ENCODE measurements at regions not wholly inside any gene's neighbourhood (a gene's known extent, or its start where the extent isn't known, plus 50 kb on each side); places are given as distances from the start of the nearest gene placed in this dataset.
"Not testable (repeated sequence)": the region's sequence is repeated elsewhere in the genome, so short reads cannot be mapped to it uniquely, and the experiment has no call there.

DNA sequence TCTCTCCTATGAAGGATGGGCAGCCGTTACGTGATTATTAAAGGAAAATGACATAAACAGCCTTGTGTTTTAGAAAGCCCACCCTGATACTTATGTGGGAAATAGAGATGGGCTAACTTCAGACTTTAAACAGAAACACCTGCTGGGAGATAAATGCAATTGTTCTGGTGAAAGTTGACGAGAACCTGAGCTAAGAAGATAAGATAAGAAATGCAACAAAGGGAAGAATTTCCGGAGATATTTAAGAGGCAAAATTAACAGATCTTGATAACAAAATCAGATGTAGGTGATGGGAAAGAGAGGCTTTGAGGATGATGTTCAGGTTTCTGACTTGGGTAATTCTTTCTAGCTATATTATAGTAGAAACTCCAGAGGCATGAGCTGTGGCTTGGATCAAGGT is 102.7 kb upstream of the SLC7A11 start:
- no peak for DNase-seq

DNA sequence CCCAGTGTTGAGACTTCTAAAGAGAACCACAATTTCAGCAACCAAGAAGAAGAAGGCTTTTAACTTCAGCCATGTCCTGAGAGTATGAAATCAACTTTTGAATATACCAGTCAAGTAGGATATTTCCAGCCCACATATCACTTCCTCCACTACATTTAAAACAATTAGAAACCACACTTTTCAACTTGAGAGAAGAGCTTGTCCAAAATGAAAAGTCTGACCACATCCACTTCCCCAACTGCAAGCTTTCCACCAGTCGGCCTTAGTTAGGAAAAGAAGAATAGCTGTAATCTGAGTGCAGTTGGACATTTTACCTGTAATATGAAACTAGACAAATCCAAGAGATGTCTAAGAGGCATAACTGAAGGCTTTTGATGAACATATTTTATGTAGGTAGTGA is 101.9 kb upstream of the SLC7A11 start:
- DNase-seq: peak; percentile 86

DNA sequence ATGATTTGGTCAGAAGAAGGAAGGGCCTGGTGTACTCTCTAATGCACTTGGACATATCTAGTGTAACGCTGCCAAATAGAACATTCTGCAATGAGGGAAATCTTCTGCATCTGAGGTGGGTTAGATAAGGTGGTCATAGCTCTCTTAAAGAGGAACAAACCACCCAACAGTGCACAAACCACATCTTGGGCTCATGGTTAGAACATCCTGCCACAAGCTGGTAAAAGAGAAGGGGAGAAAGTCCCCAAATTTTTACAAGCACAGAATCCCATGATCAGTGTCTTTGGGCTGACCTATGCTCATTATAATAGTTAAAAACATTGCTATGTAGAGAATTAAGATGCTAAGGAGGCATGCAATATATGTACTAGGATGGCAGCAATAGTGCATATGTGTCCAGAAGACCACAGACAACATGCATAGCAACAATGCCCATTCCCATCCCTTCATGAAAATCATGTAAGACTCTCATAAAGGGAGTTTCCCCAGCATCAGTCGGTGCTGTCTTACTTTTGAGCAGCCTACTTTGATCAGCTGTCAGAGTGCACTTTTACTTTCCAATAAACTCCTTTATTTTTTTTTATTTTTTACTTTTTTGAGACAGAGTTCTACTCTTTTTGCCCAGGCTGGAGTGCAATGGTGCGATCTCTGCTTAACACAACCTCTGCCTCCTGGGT is 99.7 kb upstream of the SLC7A11 start:
- peak; percentile 46 for DNase-seq

DNA sequence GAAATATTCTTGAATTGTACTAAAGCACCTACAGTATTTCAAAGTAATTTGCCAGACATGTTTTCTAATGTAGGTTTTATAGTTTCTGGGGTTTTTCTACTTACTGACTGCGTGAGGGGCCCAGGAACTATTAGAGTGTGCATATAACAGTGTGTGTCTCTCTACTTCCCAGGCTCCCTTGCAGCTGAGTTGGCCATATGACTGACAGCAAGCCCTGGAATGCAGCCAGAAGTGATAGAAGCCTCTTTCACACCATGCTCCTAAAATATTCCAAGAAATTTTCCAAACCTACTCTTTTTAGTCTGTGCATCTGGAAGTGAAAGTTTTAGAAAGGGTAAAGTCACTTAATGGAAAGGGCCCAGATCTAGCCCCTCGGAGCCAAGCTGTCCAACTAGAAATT is 96.7 kb upstream of the SLC7A11 start:
- DNase-seq: no peak

DNA sequence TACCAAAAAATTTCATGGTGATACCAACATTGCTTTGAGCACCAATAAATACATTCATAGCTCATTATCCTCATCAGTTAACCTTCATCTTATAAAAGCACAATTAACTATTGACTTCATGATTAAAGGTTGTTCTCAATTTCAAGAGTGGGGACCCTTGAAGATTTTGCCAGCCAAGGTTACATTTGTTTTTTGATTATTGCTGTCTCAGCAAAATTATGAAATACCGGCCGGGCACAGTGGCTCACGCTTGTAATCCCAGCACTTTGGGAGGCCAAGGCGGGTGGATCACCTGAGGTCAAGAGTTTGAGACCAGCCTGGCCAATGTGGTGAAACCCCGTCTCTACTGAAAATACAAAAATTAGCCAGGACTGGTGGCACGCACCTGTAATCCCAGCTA is 96.1 kb upstream of the SLC7A11 start:
- DNase-seq: not testable (repeated sequence)

DNA sequence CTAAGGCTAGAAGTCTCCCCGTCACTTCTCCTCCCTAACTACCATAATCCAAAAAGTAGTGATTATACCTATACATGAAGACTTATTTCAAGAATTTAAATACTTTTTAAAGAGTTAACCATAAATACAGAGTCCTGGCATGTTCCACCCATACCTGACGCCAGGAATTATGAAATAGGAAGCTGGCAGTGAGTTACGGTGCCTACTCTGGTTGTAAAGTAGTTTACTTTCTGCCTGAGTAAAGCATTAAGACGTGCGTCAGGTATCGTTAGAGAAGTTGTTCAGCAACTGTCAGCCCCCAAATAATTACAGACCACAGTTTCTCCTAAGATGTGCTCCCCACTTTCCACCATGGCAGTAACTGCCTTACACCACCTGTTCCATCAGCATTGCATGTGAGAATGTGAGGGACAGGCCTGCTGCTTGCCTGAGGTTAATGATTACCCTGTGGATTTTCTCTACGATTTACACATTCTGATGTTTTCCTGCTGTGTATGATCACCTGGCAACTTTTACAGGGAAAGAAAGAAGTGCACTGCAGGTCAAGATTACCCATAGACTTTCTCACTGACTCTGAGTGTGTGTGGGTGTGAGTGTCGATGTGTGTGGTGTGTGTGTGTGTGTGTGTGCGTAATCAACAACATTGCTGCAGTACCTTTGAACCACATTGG is 92.3 kb upstream of the SLC7A11 start:
- no peak for DNase-seq

DNA sequence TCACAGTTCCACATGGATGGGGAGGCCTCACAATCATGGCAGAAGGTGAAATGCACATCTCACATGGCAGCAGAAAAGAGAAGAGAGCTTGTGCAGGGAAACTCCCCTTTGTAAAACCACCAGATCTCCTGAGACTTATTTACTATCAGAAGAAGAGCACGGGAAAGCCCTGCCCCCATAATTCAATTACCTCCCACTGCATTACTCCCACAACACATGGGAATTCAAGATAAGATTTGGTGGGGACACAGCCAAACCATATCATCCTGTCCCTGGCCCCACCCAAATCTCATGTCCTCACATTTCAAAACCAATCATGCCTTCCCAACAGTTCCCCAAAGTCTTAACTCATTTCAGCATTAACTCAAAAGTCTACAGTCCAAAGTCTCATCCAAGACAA is 90.3 kb upstream of the SLC7A11 start:
- not testable (repeated sequence) for DNase-seq

DNA sequence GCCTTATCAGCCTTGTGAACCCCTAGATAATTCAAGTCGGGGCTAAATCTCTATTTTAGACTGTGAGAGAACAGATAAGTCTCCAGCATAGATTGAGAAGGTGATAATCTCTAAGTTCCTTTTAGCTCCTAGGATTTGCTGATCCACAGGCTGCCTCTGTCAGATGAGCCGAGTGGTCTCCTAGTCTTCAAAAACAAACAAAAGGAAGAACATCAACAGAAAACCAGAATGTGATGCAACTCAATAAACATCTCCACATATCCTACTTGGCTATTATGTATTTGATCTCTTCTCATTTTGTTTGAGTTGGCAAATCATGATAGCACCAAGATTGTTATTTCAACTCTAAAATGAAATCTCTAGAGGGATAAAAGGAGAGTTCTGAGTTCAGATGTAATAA is 88.4 kb upstream of the SLC7A11 start:
- no peak for DNase-seq

DNA sequence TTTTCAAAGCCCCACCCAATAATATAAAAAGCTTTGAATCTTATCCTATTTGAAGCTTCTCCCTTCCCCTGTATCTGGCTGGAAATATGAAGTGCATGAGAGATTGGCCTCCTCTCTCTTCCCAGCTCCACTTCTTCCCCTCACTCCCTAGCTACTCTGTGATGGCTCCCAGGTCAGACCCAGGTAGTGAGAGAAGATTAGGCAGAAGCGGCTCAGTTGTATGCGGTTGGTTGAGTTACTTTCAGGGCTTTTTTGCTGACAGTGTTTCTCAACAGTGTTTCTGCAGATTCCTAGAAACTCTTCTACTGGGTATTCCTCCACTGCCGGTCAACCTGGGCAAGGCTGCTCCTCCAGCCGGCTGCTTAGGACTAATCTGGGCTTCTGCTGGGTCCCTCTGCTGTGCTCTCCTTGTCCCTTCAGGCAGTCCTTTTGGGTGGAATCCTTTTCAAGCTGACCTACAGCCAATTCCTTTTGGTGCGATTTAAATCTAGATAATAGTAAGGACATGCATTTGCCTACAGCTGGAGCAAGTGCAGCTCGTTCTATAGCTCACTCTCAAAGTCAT is 87.4 kb upstream of the SLC7A11 start:
- no peak for DNase-seq

DNA sequence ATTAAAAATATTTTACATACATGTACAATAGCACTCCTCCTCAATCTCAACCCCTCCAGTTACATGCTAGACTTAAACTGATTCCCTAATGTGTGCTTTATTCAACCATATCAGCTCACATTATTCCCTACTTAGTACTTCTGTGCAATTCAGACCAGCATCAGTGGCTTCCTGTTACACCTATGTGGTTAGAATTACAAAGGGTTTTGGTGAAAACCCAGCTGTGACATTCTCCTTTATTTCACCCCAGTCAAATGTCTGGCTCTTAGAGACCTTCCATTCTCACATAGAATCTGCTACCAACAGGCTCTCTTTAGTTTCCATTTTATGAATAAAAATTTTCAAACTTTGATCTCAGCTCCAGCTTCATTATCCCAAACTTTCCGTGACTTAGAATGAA is 85.2 kb upstream of the SLC7A11 start:
- DNase-seq: no peak

DNA sequence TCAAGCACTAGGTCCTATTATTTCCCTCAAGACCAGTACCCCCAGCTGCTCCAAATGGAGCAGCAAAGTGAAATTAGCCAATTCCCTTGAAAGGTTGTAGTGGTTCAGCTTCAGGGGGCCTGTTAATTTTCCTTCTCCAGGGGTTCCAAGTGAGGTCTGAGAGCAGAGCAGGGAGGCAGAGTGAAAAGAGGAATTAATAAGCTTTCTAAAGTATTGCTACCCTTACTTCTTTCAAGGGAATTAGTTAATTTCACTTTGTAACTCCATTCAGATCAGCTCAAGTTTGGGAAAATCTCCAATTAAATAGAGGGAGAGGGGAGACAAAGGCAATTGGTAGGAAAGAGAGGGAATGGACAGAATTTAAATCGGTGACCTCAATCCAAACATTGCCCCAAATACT is 78.7 kb upstream of the SLC7A11 start:
- no peak for DNase-seq

DNA sequence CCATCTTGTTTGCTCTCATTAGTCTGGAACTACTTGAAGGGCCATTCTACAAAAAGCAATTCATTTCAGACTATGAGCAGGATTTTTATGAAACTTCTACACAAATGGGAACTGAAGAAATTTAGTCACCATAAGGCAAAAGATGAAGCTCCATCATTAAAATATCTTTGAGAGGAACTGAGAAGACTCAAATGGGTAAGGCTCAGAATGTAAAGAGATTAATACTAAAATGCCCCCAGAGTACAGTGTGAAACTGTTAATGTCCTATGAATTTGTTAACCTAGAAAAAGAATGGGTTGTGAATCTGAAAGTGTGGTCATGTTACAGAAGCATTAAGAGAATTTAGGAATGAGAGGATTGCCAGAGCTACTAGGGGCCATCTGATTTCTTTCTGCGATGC is 77.9 kb upstream of the SLC7A11 start:
- DNase-seq: no peak

DNA sequence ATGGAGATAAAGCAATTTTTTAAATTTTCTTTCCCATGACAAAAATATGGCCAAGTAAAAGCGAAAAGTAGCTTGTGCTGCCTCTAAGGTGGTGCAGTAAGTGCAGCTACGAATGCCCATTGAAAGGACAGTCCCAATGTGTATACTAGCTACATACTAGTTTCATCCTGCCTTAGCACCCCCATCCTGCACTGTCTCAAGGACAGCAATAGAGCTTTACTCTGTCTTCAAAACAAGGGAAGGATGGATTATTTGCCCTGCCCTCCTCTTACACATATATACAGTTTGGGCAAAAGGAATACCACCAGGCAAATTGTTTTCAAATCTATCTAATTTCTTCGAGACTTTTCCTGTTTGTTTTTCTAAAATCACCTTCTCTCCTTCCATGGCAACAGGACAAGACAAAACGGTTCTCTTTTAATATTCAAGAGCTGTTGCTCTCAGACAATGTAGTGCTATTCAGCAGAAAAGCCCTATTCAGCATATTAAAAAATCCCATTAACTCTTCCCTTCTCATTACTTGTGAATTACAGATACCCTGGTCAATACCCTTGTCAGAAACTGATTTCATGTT is 75.1 kb upstream of the SLC7A11 start:
- no peak for DNase-seq

DNA sequence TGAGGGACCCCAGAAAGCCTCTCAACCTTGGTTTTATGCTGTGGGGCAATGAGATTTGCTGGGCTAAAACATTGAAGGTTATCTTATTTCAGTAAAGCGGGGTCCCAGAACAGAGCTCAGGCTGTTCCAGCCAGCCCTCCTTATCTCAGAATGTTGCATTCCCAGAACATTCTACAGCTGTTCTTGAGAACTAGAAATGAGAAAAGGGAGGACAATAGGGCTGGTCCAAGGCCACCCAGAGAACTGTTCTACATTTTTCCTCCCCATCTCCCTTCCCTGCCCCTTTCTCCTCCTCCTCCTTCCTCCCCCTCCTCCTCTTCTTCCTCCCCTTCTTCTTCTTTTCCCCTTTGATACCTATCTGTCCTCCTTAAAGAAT is 70.4 kb upstream of the SLC7A11 start:
- DNase-seq: no peak

DNA sequence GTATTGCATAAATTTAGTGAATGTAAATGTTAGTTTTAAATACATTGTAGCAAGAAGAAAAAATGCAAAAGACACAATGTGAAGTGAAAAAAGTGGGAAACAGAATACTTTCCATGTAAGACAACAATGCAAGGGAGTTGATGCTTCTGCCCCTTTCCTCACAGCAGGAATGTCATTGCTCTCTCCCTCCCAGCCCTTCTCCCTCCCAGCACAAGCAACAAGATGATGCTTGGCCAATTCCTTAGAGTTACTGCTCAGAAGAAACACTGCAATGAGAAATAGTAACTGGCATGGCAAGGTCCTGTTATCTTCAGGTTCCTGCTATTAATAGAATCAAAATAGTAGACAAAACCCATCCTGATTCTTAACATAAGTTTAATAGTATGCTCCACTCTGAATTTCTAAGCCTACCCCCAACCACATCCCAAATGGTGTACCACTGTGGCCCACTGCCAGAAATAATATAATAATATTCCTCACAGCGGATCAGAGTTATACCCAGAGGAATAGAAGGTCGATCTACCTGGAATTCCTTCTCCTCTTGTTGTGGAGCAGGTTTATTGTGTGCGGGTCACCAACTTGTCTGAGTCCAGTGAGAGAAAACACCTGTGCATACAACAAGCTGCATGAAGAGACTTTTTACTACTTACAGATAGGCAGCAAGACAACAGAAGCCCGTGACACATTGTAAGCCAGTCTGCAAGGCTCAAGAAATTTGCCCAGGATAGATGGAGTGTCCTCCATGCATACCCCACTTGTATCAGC is 69.8 kb upstream of the SLC7A11 start:
- no peak for DNase-seq

DNA sequence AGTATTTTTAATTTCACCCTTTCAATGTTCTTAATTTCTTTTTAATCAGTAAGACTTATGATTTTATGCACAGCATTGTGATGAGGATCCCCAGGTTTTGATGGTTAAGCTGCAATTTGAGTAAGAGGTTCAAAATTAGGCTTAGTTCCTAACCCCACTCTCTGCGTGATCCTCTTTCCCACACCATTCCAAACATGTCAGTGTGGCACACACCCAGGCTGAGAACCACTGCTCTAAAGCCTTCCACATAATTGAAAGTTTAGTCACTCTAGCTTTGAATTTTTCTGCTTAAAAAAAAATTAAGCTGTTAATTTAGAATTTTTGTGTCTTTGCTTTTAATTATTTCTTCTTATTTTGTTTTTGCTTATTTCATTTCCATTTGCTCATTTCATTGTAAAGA is 68.8 kb upstream of the SLC7A11 start:
- no peak for DNase-seq

DNA sequence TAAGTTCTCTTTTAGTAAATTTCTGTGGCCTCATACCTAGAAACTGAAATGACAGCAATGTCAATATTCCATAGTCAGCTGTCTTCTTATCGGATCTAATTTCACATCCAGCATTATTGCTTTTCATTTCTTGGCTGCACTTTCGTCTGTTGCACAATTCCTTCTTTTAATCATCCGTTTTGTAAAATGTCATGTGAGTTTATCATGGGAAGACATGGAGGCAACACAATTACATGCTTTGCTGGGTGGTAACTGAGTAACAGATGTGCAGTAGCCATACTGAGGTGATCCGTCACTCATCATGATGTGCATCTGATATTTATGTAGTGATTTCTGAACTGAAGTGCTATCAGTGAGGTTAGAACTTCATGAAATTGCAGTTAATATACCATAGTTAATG is 68.3 kb upstream of the SLC7A11 start:
- DNase-seq: no peak

DNA sequence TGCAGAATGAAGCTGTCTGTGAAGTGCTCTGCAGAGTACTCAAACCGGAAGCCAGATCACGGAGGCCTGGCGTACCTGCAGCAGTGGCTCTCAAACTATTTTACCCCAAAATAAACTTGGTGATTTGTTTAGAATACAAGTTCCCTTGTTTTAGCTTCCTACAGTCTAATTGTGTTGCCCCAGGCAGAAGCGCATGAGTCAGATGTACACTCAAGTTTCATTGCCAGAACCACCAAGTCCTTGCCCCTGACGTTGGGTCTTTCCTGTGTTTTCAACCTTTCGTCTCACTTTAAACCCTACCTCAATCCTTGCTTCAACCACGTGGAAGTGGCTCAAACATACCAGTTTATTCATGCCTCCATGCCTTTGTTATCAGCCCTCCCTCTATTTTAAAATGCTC is 66.2 kb upstream of the SLC7A11 start:
- peak; percentile 3 for DNase-seq

DNA sequence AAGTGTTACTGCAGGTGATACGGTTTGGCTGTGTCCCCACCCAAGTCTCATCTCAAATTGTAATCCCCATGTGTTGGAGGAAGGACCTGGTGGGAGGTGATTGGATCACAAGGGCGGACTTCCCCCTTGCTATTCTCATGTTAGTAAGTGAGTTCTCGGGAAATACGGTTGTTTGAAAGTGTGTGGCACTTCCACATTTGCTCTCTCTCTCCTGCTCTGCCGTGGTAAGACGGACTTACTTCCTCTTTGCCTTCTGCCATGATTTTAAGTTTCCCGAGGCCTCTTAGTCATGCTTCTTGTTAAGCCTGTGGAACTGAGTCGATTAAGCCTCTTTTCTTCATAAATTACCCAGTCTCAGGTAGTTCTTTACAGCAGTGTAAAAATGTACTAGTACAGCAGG is 65.2 kb upstream of the SLC7A11 start:
- peak; percentile 99 for DNase-seq

DNA sequence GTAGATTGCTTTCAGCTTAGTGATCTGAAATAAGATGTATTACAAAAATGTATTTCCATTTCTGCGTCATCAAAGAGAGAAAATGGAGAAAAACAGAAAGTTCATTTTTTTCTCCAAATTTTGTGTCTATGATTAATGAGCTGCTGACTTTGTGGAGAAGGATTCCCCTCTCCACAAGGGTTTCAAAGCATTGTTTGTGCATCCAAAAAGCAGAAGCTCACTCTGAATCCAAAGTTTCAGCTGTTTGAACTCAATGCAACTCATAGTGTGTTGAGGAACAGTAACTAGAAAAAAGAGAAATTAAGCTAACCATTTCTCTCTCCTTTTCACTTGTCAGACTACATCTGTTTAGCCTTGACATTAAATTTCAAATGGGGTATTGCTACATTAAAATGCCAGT is 62.9 kb upstream of the SLC7A11 start:
- peak; percentile 100 for DNase-seq

DNA sequence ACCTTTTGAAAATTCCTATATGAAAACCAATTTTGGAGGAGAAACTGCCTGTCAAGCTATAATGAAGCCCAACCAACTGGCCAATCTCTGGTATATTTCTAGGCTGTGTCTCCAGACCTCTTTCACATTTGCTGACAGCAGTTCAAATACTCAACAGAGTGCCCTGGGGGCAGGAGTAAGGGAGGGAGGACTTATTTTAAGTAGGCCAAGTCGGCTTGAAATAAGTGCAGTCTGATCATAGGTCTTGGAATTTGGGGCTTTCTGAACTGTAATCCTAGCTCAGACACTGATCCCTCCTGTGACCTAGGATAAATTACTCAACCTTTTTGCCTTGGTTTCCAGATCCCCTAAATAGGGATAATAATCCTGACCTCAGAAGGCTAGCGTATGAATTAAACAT is 59.4 kb upstream of the SLC7A11 start:
- DNase-seq: no peak

DNA sequence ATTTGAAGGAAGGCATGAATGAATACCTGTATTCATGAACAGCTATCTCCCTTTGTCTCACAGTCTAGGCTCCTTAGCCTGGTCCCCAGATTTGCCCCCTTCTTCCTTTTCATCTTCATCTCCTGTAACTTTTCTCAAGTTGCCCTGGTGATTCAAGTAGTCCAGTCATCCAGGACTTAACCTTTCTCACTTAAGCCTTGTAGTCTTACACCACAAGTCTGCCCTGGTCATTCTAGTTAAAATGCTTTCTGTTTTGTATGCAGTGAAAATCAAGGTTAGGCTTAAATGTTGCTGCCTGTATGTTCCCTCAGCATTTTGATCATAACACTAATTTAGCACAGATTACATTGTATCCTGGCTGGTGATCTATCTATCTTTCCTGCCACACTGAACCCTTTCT is 58.5 kb upstream of the SLC7A11 start:
- no peak for DNase-seq

DNA sequence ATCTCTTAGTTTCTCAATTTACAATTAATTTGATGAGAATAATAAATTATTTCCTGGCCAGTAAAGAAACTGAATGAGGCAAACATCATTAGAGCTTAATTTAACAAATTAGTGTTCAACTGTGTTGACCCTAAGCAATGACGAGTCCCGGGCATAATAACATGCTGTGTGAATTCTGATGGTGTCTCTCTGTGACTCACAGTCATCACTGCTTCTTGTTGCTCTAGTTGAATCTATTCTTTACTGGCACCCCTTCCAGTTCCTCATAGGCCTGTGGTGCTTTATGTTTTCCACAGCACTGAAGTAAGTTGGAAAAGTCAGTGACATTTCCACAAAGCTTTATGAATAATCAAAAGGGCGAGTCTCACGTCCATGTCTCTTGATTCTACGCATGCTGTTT is 57.7 kb upstream of the SLC7A11 start:
- DNase-seq: peak; percentile 13

DNA sequence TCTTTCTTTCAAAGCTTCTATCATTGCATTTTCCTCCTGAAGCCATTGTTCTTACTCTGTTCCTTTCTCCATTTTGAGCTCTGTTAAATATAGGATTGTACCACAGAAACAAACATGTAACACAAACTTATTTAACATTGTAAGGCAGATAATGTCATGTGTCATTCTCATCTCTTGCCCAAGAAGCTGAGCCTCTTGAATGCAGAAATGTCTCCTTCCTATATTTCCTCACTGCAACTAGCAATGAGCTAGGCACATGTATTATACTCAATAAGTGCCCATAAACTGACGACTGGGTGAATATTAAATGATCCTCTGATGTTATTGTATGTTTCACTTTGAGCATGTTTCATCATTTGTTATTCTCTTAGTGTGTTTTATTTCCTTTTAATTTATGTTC is 56.7 kb upstream of the SLC7A11 start:
- peak; percentile 21 for DNase-seq

Measured in MV-4-11 (cell line).